DOHH2 (cell line): ENCODE measurements at regions not wholly inside any gene's neighbourhood (a gene's known extent, or its start where the extent isn't known, plus 50 kb on each side); places are given as distances from the start of the nearest gene placed in this dataset.

Experiments used
- H3F3A ChIP-seq: fragments of 200-600 bp; sonication (generic), shearing (Covaris generic); 2 replicates; pipeline ENCODE4 v1.6.0; 2016; ENCODE audit warnings: antibody characterized with exemption, mild to moderate bottlenecking; ENCODE audit not compliant: control insufficient read depth, insufficient read depth
- H3K27ac ChIP-seq: fragments of 200-600 bp; sonication (generic); 2 replicates; pipeline ENCODE4 v1.5.1; 2014; ENCODE audit warnings: low read depth, mild to moderate bottlenecking, low read length, moderate library complexity
- H3K27me3 ChIP-seq: fragments of 200-600 bp; sonication (generic); 2 replicates; pipeline ENCODE4 v1.6.1; 2014; ENCODE audit warnings: mild to moderate bottlenecking, low read length, mixed read lengths; ENCODE audit not compliant: control insufficient read depth
- H3K36me3 ChIP-seq: fragments of 200-600 bp; sonication (generic); 2 replicates; pipeline ENCODE4 v1.6.1; 2014; ENCODE audit warnings: mild to moderate bottlenecking, low read length, moderate library complexity, mixed read lengths; ENCODE audit not compliant: control insufficient read depth
- H3K4me1 ChIP-seq: fragments of 200-600 bp; sonication (generic); 2 replicates; pipeline ENCODE4 v1.6.1; 2014; ENCODE audit warnings: mild to moderate bottlenecking, low read length, mixed read lengths; ENCODE audit not compliant: control insufficient read depth
- H3K4me2 ChIP-seq: fragments of 200-600 bp; sonication (generic); 2 replicates; pipeline ENCODE4 v1.6.0; 2014; ENCODE audit warnings: mild to moderate bottlenecking, low read length, moderate library complexity
- H3K4me3 ChIP-seq: fragments of 200-600 bp; sonication (generic); 2 replicates; pipeline ENCODE4 v1.5.1; 2014; ENCODE audit warnings: mild to moderate bottlenecking, low read length, mixed read lengths
- H3K79me2 ChIP-seq: fragments of 200-600 bp; sonication (generic); 2 replicates; pipeline ENCODE4 v1.6.1; 2014; ENCODE audit warnings: mild to moderate bottlenecking, low read length, mixed read lengths; ENCODE audit not compliant: control insufficient read depth
- H3K9me2 ChIP-seq: fragments of 200-600 bp; sonication (generic); replicated peaks from 2 replicates; pipeline ENCODE4 v1.6.1; 2014; ENCODE audit warnings: mild to moderate bottlenecking, low read length, mixed read lengths; ENCODE audit not compliant: control insufficient read depth
- H3K9me3 ChIP-seq: fragments of 200-600 bp; sonication (generic); 2 replicates; pipeline ENCODE4 v1.6.1; 2014; ENCODE audit warnings: antibody characterized with exemption, low read length, mixed read lengths; ENCODE audit not compliant: control insufficient read depth, insufficient read depth
- H4K20me1 ChIP-seq: fragments of 200-600 bp; sonication (generic); 2 replicates; pipeline ENCODE4 v1.6.0; 2014; ENCODE audit warnings: low read depth, mild to moderate bottlenecking, antibody characterized with exemption, low read length, moderate library complexity; ENCODE audit not compliant: control insufficient read depth, insufficient read depth
- CTCF ChIP-seq: fragments of 200-600 bp; sonication (generic); IDR thresholded peaks from one replicate; pipeline ENCODE4 v1.5.1; 2014; ENCODE audit warnings: antibody characterized with exemption, mild to moderate bottlenecking, low read depth, low read length; ENCODE audit not compliant: poor library complexity, severe bottlenecking
- EZH2phosphoT487 ChIP-seq: fragments of 200-600 bp; sonication (generic); IDR thresholded peaks from 2 replicates; pipeline ENCODE4 v1.6.1; 2017; ENCODE audit warnings: borderline replicate concordance, mild to moderate bottlenecking, antibody characterized with exemption, low read length, moderate library complexity, mixed read lengths

- no peaks in the 10 kb centered on the region for H3K9me2 ChIP-seq
- no peaks in the 10 kb centered on the region for H3K4me1 ChIP-seq
- no peaks in the 10 kb centered on the region for H3K36me3 ChIP-seq
- no peaks in the 10 kb centered on the region for H3K9me3 ChIP-seq
- H3K4me2 ChIP-seq: no peak overlapping the region
- no peaks in the 10 kb centered on the region for H3K79me2 ChIP-seq
- TF ChIP-seq CTCF (no peak), EZH2phosphoT487 (no peak)
- no peaks in the 10 kb centered on the region for H4K20me1 ChIP-seq
- no peaks in the 10 kb centered on the region for H3K27me3 ChIP-seq
- H3K27ac ChIP-seq: no peak overlapping the region
- H3K4me3 ChIP-seq: no peak overlapping the region
- no peaks in the 10 kb centered on the region for H3F3A ChIP-seq
Observed at GRCh38 chr1:208892147-208892546, 648.0 kb upstream of the PLXNA2 start.

DNA sequence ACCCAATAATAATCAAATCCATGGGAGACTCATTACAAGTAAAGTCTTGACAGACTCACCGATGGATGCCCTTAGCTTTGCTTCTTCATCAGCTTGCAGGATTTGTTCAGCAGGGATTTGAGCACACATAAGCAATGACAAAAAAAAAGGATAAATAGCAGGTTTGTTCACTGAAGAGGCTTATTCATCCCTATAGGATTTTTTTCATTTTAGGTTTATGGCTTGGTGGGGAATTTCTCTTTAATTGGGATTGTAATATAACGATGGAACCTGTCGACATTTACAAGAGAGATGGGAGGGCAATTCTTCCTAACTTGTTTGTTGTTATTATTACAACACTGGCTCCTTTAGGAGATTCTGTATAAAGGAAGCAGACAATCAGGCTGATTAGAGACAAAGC is 649.1 kb upstream of the PLXNA2 start:
- no peak overlapping the region for H3K4me3 ChIP-seq
- no peaks in the 10 kb centered on the region for H4K20me1 ChIP-seq
- no peaks in the 10 kb centered on the region for H3F3A ChIP-seq
- H3K27me3 ChIP-seq: no peaks in the 10 kb centered on the region
- H3K4me1 ChIP-seq: no peaks in the 10 kb centered on the region
- H3K9me2 ChIP-seq: no peaks in the 10 kb centered on the region
- H3K27ac ChIP-seq: no peak overlapping the region
- no peak for TF ChIP-seq CTCF
- H3K36me3 ChIP-seq: no peaks in the 10 kb centered on the region
- no peaks in the 10 kb centered on the region for H3K9me3 ChIP-seq
- no peak overlapping the region for H3K4me2 ChIP-seq
- no peaks in the 10 kb centered on the region for H3K79me2 ChIP-seq

DNA sequence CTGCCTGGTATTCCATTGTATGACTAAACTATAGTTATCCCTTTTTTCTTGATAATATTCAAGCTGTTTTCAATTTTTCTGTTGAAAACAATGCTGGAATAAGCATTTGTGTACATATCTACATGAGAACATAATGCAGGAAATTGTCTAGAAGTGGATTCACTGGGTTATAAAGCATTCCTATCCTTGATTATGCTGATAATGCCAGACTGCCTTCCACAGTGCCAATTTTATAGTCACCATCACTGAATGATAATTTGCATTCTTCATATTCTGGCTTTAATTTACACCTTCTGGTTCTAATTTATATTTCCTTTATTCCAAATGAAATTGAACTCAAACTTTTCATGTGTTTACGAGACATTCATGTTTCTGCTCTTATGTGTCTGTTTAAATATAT is 651.0 kb upstream of the PLXNA2 start:
- Histone ChIP-seq H3K27ac (no peak overlapping the region), H3K4me3 (no peak overlapping the region), H3K9me2 (no peaks in the 10 kb centered on the region), H3F3A (no peaks in the 10 kb centered on the region), H3K27me3 (no peaks in the 10 kb centered on the region), H4K20me1 (no peaks in the 10 kb centered on the region), H3K36me3 (no peaks in the 10 kb centered on the region), H3K4me2 (no peak overlapping the region), H3K9me3 (no peaks in the 10 kb centered on the region), H3K4me1 (no peaks in the 10 kb centered on the region), H3K79me2 (no peaks in the 10 kb centered on the region)
- TF ChIP-seq EZH2phosphoT487: no peak
- TF ChIP-seq CTCF: no peak

DNA sequence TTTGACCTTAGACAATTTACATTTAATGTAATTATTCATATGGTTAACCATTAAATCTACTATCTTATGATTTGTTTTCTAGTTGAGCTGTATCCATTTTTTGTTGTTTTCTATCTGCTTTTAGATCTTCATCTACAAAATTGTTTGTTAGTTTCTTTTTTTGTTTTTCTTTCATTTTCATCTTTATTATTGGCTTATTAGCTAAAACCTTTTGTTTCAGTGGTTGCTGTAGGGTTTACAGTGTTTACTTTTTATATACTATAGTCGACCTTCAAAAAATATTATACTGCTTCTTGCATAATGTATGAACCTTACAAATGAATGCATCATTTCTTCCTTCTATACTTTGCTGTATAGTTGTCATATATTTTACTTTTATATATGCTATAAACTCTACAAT is 651.6 kb upstream of the PLXNA2 start:
- no peak overlapping the region for H3K4me3 ChIP-seq

More for the DNA sequence above, 651.6 kb upstream of the PLXNA2 start:
- Histone ChIP-seq H3K27ac (no peak overlapping the region), H3K4me2 (no peak overlapping the region), H3K4me1 (no peaks in the 10 kb centered on the region), H3K9me2 (no peaks in the 10 kb centered on the region), H3K27me3 (no peaks in the 10 kb centered on the region), H3K79me2 (no peaks in the 10 kb centered on the region), H3F3A (no peaks in the 10 kb centered on the region), H3K9me3 (no peaks in the 10 kb centered on the region), H4K20me1 (no peaks in the 10 kb centered on the region), H3K36me3 (no peaks in the 10 kb centered on the region)
- TF ChIP-seq CTCF (no peak), EZH2phosphoT487 (no peak)
